ENCODE measurements at regions not wholly inside any gene's neighbourhood (a gene's known extent, or its start where the extent isn't known, plus 50 kb on each side); places are given as distances from the start of the nearest gene placed in this dataset.

DNA sequence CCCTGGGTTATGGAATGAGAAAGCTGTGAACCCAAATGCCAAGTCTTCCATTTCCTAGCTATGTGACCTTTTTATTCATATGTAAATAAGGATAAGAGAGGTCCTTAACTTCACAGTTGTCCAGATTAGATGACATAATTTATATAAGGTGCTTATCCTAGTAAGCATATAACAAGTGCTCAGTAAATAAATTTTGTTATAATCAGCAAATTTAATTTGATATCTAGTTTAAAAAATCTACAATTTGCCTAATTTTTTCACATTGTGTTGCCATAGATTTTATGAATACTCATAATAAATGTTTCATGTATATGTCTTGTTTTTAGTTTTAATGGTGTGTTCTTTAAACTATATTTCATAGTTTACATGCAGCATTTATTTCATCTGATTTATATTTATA, 130.4 kb upstream of the SPRY1 start:
- H3K9me3 ChIP-seq (ENCODE audit: control insufficient read depth in 1 of 2, insufficient read depth in 1 of 2, low read length in 2 of 2): no peaks in the 10 kb centered on the region
- H3K27me3 ChIP-seq (ENCODE audit: control insufficient read depth in 1 of 2, insufficient read depth in 2 of 2, low read length in 2 of 2): no peaks in the 10 kb centered on the region
- no peaks in the 10 kb centered on the region for H3K4me1 ChIP-seq (ENCODE audit: insufficient read depth, low read length)
- intact Hi-C loops (cut with DNase I, micrococcal nuclease): no loop called here
- POLR2A ChIA-PET: no interaction called here
- H3K9me3 Mint-ChIP-seq: no peaks in the 10 kb centered on the region
- H3K27me3 Mint-ChIP-seq: no peaks in the 10 kb centered on the region
- TF ChIP-seq, protein P1, sequence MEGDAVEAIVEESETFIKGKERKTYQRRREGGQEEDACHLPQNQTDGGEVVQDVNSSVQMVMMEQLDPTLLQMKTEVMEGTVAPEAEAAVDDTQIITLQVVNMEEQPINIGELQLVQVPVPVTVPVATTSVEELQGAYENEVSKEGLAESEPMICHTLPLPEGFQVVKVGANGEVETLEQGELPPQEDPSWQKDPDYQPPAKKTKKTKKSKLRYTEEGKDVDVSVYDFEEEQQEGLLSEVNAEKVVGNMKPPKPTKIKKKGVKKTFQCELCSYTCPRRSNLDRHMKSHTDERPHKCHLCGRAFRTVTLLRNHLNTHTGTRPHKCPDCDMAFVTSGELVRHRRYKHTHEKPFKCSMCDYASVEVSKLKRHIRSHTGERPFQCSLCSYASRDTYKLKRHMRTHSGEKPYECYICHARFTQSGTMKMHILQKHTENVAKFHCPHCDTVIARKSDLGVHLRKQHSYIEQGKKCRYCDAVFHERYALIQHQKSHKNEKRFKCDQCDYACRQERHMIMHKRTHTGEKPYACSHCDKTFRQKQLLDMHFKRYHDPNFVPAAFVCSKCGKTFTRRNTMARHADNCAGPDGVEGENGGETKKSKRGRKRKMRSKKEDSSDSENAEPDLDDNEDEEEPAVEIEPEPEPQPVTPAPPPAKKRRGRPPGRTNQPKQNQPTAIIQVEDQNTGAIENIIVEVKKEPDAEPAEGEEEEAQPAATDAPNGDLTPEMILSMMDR (IDR thresholded peaks at IDR 0.05): no peak
- H3K4me3 Mint-ChIP-seq: no peak overlapping the region
- CTCF ChIA-PET: no interaction called here
- H3K36me3 Mint-ChIP-seq (ENCODE audit: low read depth): peaks cover 18% of the 10 kb centered on the region
- no peak overlapping the region for H3K27ac Mint-ChIP-seq
- ATAC-seq (ENCODE audit: poor library complexity): no peak
- H3K36me3 ChIP-seq (ENCODE audit: insufficient read depth, low read length): no peaks in the 10 kb centered on the region
- H3K4me1 Mint-ChIP-seq (ENCODE audit: low read depth): no peaks in the 10 kb centered on the region
- DNase-seq: no peak
- no peak overlapping the region for H3K4me3 ChIP-seq (ENCODE audit: low read length)
- H3K27ac ChIP-seq (ENCODE audit: low read depth in 1 of 2, low read length in 2 of 2): no peak overlapping the region

DNA sequence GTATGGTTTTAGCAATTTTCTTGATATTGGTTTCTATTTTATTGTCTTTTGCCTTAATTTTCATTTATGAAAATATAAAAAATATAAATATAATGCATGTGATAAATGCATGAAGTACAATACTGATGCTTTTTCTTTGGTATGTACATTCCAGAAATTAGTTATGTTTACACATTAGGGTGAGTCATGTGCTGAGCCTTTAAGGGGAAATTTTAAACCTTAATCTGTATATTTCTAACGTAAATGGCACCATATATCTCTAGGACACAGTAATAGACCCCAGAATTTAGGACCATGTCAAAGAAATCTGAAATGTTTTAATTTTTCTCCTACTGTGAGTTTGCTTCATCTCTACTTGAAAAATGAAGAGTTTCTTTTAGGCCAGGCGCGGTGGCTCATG, 117.8 kb upstream of the SPRY1 start:
- Mint-ChIP-seq H3K4me3 (no peak overlapping the region), H3K4me1 (ENCODE audit: low read depth) (no peaks in the 10 kb centered on the region), H3K27me3 (no peaks in the 10 kb centered on the region), H3K27ac (no peak overlapping the region), H3K9me3 (peaks cover 11% of the 10 kb centered on the region), H3K36me3 (ENCODE audit: low read depth) (peaks cover 56% of the 10 kb centered on the region)
- ATAC-seq (ENCODE audit: poor library complexity) (no peak), DNase-seq (no peak)
- H3K27ac ChIP-seq (ENCODE audit: low read depth in 1 of 2, low read length in 2 of 2): no peak overlapping the region
- TF ChIP-seq, protein P1 (IDR thresholded peaks at IDR 0.05): no peak
- ChIA-PET POLR2A (no interaction called here), CTCF (no interaction called here)
- H3K4me3 ChIP-seq (ENCODE audit: low read length): no peak overlapping the region
- H3K9me3 ChIP-seq (ENCODE audit: control insufficient read depth in 1 of 2, insufficient read depth in 1 of 2, low read length in 2 of 2): no peaks in the 10 kb centered on the region
- H3K27me3 ChIP-seq (ENCODE audit: control insufficient read depth in 1 of 2, insufficient read depth in 2 of 2, low read length in 2 of 2): no peaks in the 10 kb centered on the region
- no peaks in the 10 kb centered on the region for H3K36me3 ChIP-seq (ENCODE audit: insufficient read depth, low read length)
- intact Hi-C loops (cut with DNase I, micrococcal nuclease): no loop called here
- no peaks in the 10 kb centered on the region for H3K4me1 ChIP-seq (ENCODE audit: insufficient read depth, low read length)

DNA sequence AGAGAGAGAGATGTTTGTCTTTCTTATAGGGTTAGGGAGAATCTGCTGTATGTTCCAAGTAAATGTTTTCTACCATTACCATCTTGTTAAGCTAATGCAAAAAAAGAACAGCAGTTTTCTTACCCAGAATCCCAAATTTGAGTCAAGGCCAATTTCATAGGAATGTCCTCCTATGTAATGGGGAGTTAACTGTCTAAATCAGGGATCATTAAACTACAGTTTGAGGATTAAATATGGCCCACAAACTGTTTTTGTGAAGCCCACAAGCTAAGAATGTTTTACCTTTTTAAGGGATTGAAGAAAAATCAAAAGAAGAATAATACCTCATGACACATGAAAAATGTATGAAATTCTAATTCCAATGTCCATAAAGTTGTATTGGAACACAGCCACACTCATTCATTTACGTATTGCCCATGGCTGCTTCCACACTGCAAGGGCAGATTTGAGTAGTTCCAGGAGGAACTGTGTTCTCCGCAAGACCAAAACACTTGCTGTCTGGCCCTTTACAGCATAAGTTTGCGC, 113.2 kb upstream of the SPRY1 start:
- H3K4me1 ChIP-seq (ENCODE audit: insufficient read depth, low read length): no peaks in the 10 kb centered on the region
- DNase-seq: no peak
- H3K36me3 Mint-ChIP-seq (ENCODE audit: low read depth): peaks cover 60% of the 10 kb centered on the region
- H3K27me3 Mint-ChIP-seq: no peaks in the 10 kb centered on the region
- no peak overlapping the region for H3K27ac Mint-ChIP-seq
- TF ChIP-seq, protein P1 (IDR thresholded peaks at IDR 0.05): no peak
- no peaks in the 10 kb centered on the region for H3K27me3 ChIP-seq (ENCODE audit: control insufficient read depth in 1 of 2, insufficient read depth in 2 of 2, low read length in 2 of 2)
- POLR2A ChIA-PET: no interaction called here
- intact Hi-C loops (cut with DNase I, micrococcal nuclease): no loop called here
- H3K27ac ChIP-seq (ENCODE audit: low read depth in 1 of 2, low read length in 2 of 2): no peak overlapping the region
- no peak overlapping the region for H3K4me3 ChIP-seq (ENCODE audit: low read length)
- no peak overlapping the region for H3K4me3 Mint-ChIP-seq
- CTCF ChIA-PET: no interaction called here
- H3K4me1 Mint-ChIP-seq (ENCODE audit: low read depth): no peaks in the 10 kb centered on the region
- H3K9me3 ChIP-seq (ENCODE audit: control insufficient read depth in 1 of 2, insufficient read depth in 1 of 2, low read length in 2 of 2): peaks cover 0 to 1% of the 10 kb centered on the region in 2 experiments
- no peak for ATAC-seq (ENCODE audit: poor library complexity)
- H3K36me3 ChIP-seq (ENCODE audit: insufficient read depth, low read length): no peaks in the 10 kb centered on the region
- peaks cover 10% of the 10 kb centered on the region for H3K9me3 Mint-ChIP-seq
